ENCODE measurements at regions not wholly inside any gene's neighbourhood (a gene's known extent, or its start where the extent isn't known, plus 50 kb on each side); places are given as distances from the start of the nearest gene placed in this dataset.

DNA sequence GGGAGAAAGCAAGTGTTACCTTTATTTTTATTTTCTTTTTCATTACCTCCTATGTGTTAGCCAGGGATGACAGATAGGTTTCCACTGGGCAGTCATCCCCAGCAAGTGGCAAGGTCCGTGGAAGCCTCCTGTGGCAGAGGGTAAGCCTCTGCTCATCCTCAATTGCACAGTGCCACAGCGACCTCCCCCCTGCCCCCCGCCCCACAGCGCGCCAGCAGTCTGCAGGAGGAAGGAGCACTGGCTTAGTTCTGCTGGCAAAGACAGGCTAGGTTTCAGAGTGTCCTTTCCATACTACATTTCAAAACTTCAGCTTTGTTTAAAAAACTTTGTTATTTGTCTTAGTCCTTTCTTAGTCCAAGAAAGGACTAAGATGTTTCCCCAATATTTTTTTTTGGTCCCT lies 194.7 kb downstream of the EXOC5 start:
- H3K27ac ChIP-seq: no peak overlapping the region
- TF ChIP-seq, protein P1, sequence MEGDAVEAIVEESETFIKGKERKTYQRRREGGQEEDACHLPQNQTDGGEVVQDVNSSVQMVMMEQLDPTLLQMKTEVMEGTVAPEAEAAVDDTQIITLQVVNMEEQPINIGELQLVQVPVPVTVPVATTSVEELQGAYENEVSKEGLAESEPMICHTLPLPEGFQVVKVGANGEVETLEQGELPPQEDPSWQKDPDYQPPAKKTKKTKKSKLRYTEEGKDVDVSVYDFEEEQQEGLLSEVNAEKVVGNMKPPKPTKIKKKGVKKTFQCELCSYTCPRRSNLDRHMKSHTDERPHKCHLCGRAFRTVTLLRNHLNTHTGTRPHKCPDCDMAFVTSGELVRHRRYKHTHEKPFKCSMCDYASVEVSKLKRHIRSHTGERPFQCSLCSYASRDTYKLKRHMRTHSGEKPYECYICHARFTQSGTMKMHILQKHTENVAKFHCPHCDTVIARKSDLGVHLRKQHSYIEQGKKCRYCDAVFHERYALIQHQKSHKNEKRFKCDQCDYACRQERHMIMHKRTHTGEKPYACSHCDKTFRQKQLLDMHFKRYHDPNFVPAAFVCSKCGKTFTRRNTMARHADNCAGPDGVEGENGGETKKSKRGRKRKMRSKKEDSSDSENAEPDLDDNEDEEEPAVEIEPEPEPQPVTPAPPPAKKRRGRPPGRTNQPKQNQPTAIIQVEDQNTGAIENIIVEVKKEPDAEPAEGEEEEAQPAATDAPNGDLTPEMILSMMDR (conservative IDR thresholded peaks at IDR 0.05): no peak

DNA sequence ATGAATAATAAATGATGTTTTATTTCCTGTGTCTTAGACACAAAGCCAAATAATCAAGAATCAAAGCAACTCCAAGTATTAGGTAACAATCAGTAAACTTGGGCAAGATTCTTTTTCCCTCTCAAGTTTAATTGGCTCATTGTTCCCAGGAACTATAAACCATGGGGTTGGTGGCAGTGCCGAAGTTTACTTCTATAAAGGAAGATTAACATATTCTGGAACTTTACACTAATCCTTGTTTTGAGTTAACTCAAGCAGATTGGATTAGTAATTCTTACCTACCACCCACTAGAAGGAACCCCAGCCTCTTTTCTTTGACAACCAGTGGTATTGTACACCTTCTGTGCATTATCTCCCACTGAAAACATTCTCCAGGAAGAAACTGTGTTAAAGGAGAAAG lies 197.1 kb downstream of the EXOC5 start:
- no peak overlapping the region for H3K27ac ChIP-seq
- TF ChIP-seq, protein P1 (conservative IDR thresholded peaks at IDR 0.05): no peak

DNA sequence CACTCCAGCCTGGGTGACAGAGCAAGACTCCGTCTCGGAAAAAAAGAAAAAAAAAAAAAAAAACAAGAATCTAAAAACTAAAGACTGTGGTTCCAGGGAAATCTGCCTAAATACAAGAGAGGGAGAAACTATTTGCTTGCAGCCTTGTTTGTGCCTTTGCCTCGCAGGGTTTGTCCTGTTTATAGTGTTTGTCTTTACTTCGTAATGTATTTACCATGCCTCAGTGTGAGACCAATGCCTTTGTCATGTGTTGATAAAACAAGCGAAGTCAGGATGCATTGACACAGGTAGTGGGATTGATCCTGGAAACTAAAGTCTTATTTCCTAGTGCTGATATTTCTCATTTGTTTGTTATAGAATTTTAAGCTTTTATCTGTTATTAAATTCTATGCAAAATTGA lies 199.0 kb downstream of the EXOC5 start:
- TF ChIP-seq, protein P1 (conservative IDR thresholded peaks at IDR 0.05): no peak
- no peak overlapping the region for H3K27ac ChIP-seq

DNA sequence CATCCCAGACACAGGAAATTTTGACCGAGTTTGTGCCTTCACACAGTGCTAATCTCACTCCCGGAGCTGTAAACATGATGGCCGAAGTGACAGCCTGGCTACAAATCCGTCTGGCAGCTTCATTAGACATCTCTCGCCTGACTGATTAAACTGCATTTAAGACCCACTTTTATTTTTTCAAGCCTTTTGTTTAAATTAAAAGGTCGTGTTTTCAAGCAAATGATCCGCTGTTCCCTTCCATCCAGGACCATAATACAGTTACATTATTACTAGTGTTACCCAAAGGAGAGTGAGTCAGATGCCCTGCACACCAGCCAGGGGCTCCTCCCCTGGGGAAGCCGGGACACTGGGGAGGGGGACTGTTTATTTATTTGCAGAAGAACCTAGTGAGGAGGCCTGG lies 200.2 kb downstream of the EXOC5 start:
- TF ChIP-seq, protein P1 (conservative IDR thresholded peaks at IDR 0.05): no peak
- no peak overlapping the region; the same call in 1 of the 2 replicates for H3K27ac ChIP-seq

DNA sequence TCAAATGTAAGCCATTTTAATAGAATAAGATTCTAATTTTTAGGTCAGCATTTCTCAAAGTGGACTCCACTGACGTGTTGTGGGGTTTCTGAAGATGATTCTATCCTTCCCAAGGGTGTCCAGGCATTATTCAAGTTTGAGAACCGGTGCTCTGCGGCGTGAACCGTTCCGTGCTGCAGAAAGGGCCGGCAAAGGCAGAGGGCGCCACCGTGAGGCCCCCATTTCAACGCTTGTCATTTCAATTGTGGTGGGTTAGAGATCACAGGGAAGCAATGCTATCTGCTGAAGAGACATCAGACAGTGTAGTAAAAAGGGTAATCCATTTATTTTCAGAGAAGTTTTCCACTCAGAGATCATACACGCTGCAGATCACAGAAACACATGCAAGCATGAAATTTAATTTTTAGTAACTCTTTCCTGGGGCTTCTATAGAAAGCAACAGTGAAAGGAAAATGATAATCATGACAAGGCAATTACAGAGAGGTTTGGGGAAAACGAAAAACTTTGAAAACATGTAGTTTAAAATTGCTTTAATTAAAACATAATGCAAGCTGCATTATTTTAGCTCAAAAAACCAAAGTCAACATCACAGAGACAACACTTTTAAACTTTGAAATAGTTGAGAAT lies 201.7 kb downstream of the EXOC5 start:
- TF ChIP-seq, protein P1 (conservative IDR thresholded peaks at IDR 0.05): peak; percentile 91
- H3K27ac ChIP-seq: peak overlapping the region; percentile 68

DNA sequence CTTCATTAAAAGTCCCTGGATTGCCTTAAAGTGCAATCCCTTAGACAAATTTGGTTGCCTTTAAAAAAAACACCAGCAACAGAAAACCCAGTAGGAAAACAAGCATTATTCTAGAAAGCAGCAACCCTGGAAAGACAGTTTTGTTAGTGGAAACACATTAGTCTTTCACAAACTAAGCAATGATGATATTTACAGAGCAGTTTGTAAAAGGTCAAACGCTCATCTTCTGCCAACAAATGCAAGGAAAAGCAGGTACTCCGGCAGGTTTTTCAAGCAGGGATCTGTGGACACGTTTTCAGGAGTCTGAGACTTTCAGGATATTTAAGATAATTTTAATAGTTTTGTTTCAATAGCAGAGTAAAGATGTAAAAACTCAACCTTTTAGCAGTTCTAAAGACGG lies 202.2 kb downstream of the EXOC5 start:
- H3K27ac ChIP-seq: peak overlapping the region; percentile 68
- TF ChIP-seq, protein P1 (conservative IDR thresholded peaks at IDR 0.05): no peak

DNA sequence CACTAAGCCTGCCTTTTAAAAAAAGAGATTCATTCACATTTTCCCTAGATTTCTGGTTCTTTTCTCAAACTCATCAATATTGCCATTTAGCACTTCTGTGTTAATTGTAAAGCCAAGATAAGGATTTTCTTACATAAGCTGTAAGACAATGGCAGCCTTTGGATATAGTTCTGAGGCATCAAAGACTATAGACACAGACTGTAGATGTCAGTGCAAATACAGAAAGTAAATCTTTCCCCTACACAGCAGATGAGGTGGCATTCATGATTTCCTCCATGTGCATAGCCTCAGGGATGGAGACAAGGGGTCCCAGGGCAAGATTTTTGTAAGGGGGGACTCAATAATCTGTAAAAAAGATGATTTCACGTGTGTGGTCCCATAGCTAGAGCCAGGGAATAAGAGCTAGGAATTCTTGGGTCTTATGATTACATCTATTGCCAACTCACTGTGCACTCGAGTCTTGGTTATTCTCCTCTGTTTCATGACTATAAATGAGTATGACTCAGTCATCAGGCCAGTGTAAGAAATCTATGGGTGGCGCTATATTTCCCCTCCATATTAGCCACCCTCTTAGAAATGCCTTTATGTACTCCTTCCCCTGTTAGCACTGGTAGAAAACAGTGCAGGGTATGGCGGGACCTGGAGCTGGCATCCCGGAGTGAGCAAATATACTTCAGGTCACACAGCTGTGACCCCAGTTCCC lies 207.5 kb downstream of the EXOC5 start:
- TF ChIP-seq, protein P1 (conservative IDR thresholded peaks at IDR 0.05): no peak
- H3K27ac ChIP-seq: no peak overlapping the region

Measured in VCaP (cell line).